ENCODE measurements at regions not wholly inside any gene's neighbourhood (a gene's known extent, or its start where the extent isn't known, plus 50 kb on each side); places are given as distances from the start of the nearest gene placed in this dataset.

GRCh38 chr5:82551840-82552385 is 273.8 kb upstream of the RPS23 start:
- no peak overlapping the region for H3K4me3 ChIP-seq (ENCODE audit: low read depth, low read length)
- no peak for DNase-seq (ENCODE audit: low read depth, low spot score)
- ChIA-PET CTCF (no interaction called here), POLR2A (no interaction called here)
- TF ChIP-seq CTCF (IDR thresholded peaks at IDR 0.05; ENCODE audit: insufficient read depth, low read length, missing control alignments): no peak

GRCh38 chr5:82551192-82551591 is 273.0 kb upstream of the RPS23 start:
- POLR2A ChIA-PET: no interaction called here
- H3K4me3 ChIP-seq (ENCODE audit: low read depth, low read length): no peak overlapping the region
- CTCF ChIA-PET: no interaction called here
- no peak for TF ChIP-seq CTCF (IDR thresholded peaks at IDR 0.05; ENCODE audit: insufficient read depth, low read length, missing control alignments)
- no peak for DNase-seq (ENCODE audit: low read depth, low spot score)

GRCh38 chr5:82549263-82549662 is 271.1 kb upstream of the RPS23 start:
- TF ChIP-seq CTCF (IDR thresholded peaks at IDR 0.05; ENCODE audit: insufficient read depth, low read length, missing control alignments): no peak
- DNase-seq (ENCODE audit: low read depth, low spot score): no peak
- ChIA-PET CTCF (no interaction called here), POLR2A (no interaction called here)
- H3K4me3 ChIP-seq (ENCODE audit: low read depth, low read length): no peak overlapping the region

- H3K4me3 ChIP-seq (ENCODE audit: low read depth, low read length): no peak overlapping the region
- ChIA-PET POLR2A (no interaction called here), CTCF (no interaction called here)
- DNase-seq (ENCODE audit: low read depth, low spot score): no peak
- TF ChIP-seq CTCF (IDR thresholded peaks at IDR 0.05; ENCODE audit: insufficient read depth, low read length, missing control alignments): no peak
These were observed 265.9 kb upstream of the RPS23 start for GRCh38 chr5:82544004-82544403.

GRCh38 chr5:82540301-82540700 is 262.1 kb upstream of the RPS23 start:
- no peak for DNase-seq (ENCODE audit: low read depth, low spot score)
- ChIA-PET CTCF (no interaction called here), POLR2A (no interaction called here)
- no peak overlapping the region for H3K4me3 ChIP-seq (ENCODE audit: low read depth, low read length)
- no peak for TF ChIP-seq CTCF (IDR thresholded peaks at IDR 0.05; ENCODE audit: insufficient read depth, low read length, missing control alignments)

DNA sequence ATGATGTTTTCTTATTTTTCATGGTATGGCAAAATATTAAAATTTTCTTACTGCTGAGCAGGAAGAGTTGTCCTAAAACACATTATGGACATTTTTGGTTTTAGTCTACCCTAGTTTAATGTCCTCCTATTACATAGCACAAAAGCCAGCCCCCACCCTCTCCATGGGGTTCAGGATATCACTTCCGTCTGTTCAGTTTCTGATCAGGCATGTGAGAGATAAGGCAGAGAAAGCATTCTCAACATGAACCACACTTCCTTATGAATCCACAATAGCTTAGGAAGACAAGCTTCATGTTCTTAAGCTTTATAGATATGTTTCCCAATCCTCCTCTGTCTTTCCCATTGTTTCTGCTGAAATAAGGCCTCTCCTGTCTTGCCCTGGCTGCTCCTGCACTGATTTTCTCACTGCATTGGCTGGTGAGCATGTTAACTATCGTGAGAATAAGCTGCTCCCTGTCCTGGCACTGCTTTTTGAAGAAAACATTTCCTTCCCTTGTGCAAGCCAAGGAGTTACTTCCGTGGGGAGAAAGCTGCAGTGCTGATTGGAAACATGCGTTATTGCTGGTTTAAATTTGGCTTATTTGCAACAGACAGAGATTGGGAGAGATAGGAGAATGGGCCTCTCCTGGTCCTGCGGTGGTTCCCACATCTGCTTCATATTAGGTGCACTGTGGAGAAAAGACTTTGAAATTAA is 260.3 kb upstream of the RPS23 start:
- no peak overlapping the region for H3K4me3 ChIP-seq (ENCODE audit: low read depth, low read length)
- ChIA-PET POLR2A (interaction anchor here (0.8 kb wide), 1 partner anchor 37 kb away, joined by 3 read pairs; no protein-coding TSS in a partner anchor), CTCF (interaction anchor here (1.2 kb wide), 1 partner anchor 187 kb away, joined by 3 read pairs; no protein-coding TSS in a partner anchor)
- TF ChIP-seq CTCF (IDR thresholded peaks at IDR 0.05; ENCODE audit: insufficient read depth, low read length, missing control alignments): no peak
- no peak for DNase-seq (ENCODE audit: low read depth, low spot score)
